ENCODE measurements at regions not wholly inside any gene's neighbourhood (a gene's known extent, or its start where the extent isn't known, plus 50 kb on each side); places are given as distances from the start of the nearest gene placed in this dataset.
A peak's percentile ranks its signal among the peaks of the same experiment; 100 is the strongest.

GRCh38 chr11:104259121-104259610, 95.2 kb upstream of the PDGFD start:
- no peak for DNase-seq
- Mint-ChIP-seq H3K9me3 (no peaks in the 10 kb centered on the region), H3K27ac (no peak overlapping the region), H3K4me1 (no peaks in the 10 kb centered on the region), H3K4me3 (no peak overlapping the region), H3K36me3 (no peaks in the 10 kb centered on the region), H3K27me3 (peaks cover 0 to 1% of the 10 kb centered on the region in 2 donors)
- H3K36me3 ChIP-seq (ENCODE audit: insufficient read depth, low read length), result no peaks in the 10 kb centered on the region
- ChIA-PET POLR2A (ENCODE audit: partially characterized antibody) (no interaction called here), CTCF (ENCODE audit: partially characterized antibody) (no interaction called here)
- H3K4me3 ChIP-seq (ENCODE audit: low read length in 2 of 2), result no peak overlapping the region
- H3K27me3 ChIP-seq (ENCODE audit: insufficient read depth, low read length), result no peaks in the 10 kb centered on the region
- intact Hi-C loops (cut with micrococcal nuclease), result no loop called here
- no peak overlapping the region for H3K27ac ChIP-seq (ENCODE audit: low read depth, low read length)
- H3K4me1 ChIP-seq (ENCODE audit: insufficient read depth, low read length), result no peaks in the 10 kb centered on the region
- H3K9me3 ChIP-seq (ENCODE audit: control insufficient read depth in 1 of 2, low read length in 2 of 2), result no peaks in the 10 kb centered on the region

GRCh38 chr11:104256525-104256924, 92.6 kb upstream of the PDGFD start:
- Histone ChIP-seq H3K9me3 (ENCODE audit: control insufficient read depth in 1 of 2, low read length in 2 of 2) (no peaks in the 10 kb centered on the region), H3K27ac (ENCODE audit: low read depth, low read length) (no peak overlapping the region), H3K4me3 (ENCODE audit: low read length in 2 of 2) (no peak overlapping the region), H3K36me3 (ENCODE audit: insufficient read depth, low read length) (no peaks in the 10 kb centered on the region), H3K27me3 (ENCODE audit: insufficient read depth, low read length) (no peaks in the 10 kb centered on the region), H3K4me1 (ENCODE audit: insufficient read depth, low read length) (no peaks in the 10 kb centered on the region)
- no peak for DNase-seq
- CTCF ChIA-PET (ENCODE audit: partially characterized antibody), result no interaction called here
- Mint-ChIP-seq H3K4me3 (no peak overlapping the region), H3K9me3 (no peaks in the 10 kb centered on the region), H3K27ac (no peak overlapping the region), H3K36me3 (no peaks in the 10 kb centered on the region), H3K4me1 (no peaks in the 10 kb centered on the region), H3K27me3 (peaks cover 0 to 1% of the 10 kb centered on the region in 2 donors)
- intact Hi-C loops (cut with micrococcal nuclease), result no loop called here
- POLR2A ChIA-PET (ENCODE audit: partially characterized antibody), result no interaction called here

GRCh38 chr11:104254347-104254746, 90.4 kb upstream of the PDGFD start:
- Histone ChIP-seq H3K4me1 (ENCODE audit: insufficient read depth, low read length) (no peaks in the 10 kb centered on the region), H3K27me3 (ENCODE audit: insufficient read depth, low read length) (no peaks in the 10 kb centered on the region), H3K4me3 (ENCODE audit: low read length in 2 of 2) (no peak overlapping the region), H3K36me3 (ENCODE audit: insufficient read depth, low read length) (no peaks in the 10 kb centered on the region), H3K27ac (ENCODE audit: low read depth, low read length) (no peak overlapping the region), H3K9me3 (ENCODE audit: control insufficient read depth in 1 of 2, low read length in 2 of 2) (no peaks in the 10 kb centered on the region)
- CTCF ChIA-PET (ENCODE audit: partially characterized antibody), result no interaction called here
- Mint-ChIP-seq H3K27me3 (peaks cover 0 to 1% of the 10 kb centered on the region in 2 donors), H3K27ac (no peak overlapping the region), H3K36me3 (no peaks in the 10 kb centered on the region), H3K4me1 (no peaks in the 10 kb centered on the region), H3K4me3 (no peak overlapping the region), H3K9me3 (peaks cover 0 to 2% (median 0%) of the 10 kb centered on the region in 8 donors)
- DNase-seq, result peak in 1 of 5 donors; percentile 2
- intact Hi-C loops (cut with micrococcal nuclease), result no loop called here
- POLR2A ChIA-PET (ENCODE audit: partially characterized antibody), result no interaction called here

- no peak for DNase-seq
- ChIA-PET POLR2A (ENCODE audit: partially characterized antibody) (no interaction called here), CTCF (ENCODE audit: partially characterized antibody) (no interaction called here)
- no peak overlapping the region for H3K27ac Mint-ChIP-seq
- Histone ChIP-seq H3K4me1 (ENCODE audit: insufficient read depth, low read length) (no peaks in the 10 kb centered on the region), H3K9me3 (ENCODE audit: control insufficient read depth in 1 of 2, low read length in 2 of 2) (no peaks in the 10 kb centered on the region), H3K27ac (ENCODE audit: low read depth, low read length) (no peak overlapping the region), H3K27me3 (ENCODE audit: insufficient read depth, low read length) (no peaks in the 10 kb centered on the region), H3K36me3 (ENCODE audit: insufficient read depth, low read length) (no peaks in the 10 kb centered on the region), H3K4me3 (ENCODE audit: low read length in 2 of 2) (no peak overlapping the region)
- intact Hi-C loops (cut with micrococcal nuclease), result no loop called here
- H3K27me3 Mint-ChIP-seq, result peaks cover 0 to 2% of the 10 kb centered on the region in 2 donors
- no peaks in the 10 kb centered on the region for H3K36me3 Mint-ChIP-seq
- H3K4me3 Mint-ChIP-seq, result no peak overlapping the region
- H3K4me1 Mint-ChIP-seq, result no peaks in the 10 kb centered on the region
- H3K9me3 Mint-ChIP-seq, result peaks cover 0 to 2% (median 0%) of the 10 kb centered on the region in 8 donors
Measured at GRCh38 chr11:104246590-104246989, 82.6 kb upstream of the PDGFD start.

- DNase-seq, result no peak
- Histone ChIP-seq H3K27me3 (ENCODE audit: insufficient read depth, low read length) (no peaks in the 10 kb centered on the region), H3K27ac (ENCODE audit: low read depth, low read length) (no peak overlapping the region), H3K36me3 (ENCODE audit: insufficient read depth, low read length) (no peaks in the 10 kb centered on the region), H3K4me3 (ENCODE audit: low read length in 2 of 2) (no peak overlapping the region), H3K4me1 (ENCODE audit: insufficient read depth, low read length) (no peaks in the 10 kb centered on the region), H3K9me3 (ENCODE audit: control insufficient read depth in 1 of 2, low read length in 2 of 2) (no peaks in the 10 kb centered on the region)
- intact Hi-C loops (cut with micrococcal nuclease), result no loop called here
- Mint-ChIP-seq H3K4me3 (no peak overlapping the region), H3K4me1 (no peaks in the 10 kb centered on the region), H3K9me3 (peaks cover 0 to 2% (median 0%) of the 10 kb centered on the region in 8 donors), H3K36me3 (no peaks in the 10 kb centered on the region), H3K27ac (no peak overlapping the region), H3K27me3 (no peaks in the 10 kb centered on the region)
- ChIA-PET POLR2A (ENCODE audit: partially characterized antibody) (no interaction called here), CTCF (ENCODE audit: partially characterized antibody) (no interaction called here)
Measured at GRCh38 chr11:104238916-104239315, 75.0 kb upstream of the PDGFD start.

- H3K4me1 ChIP-seq (ENCODE audit: insufficient read depth, low read length), result no peaks in the 10 kb centered on the region
- no peak overlapping the region for H3K4me3 ChIP-seq (ENCODE audit: low read length in 2 of 2)
- Mint-ChIP-seq H3K36me3 (no peaks in the 10 kb centered on the region), H3K9me3 (peaks cover 0 to 6% (median under 1%) of the 10 kb centered on the region in 8 donors), H3K27ac (no peak overlapping the region), H3K27me3 (no peaks in the 10 kb centered on the region), H3K4me1 (no peaks in the 10 kb centered on the region), H3K4me3 (no peak overlapping the region)
- no peaks in the 10 kb centered on the region for H3K36me3 ChIP-seq (ENCODE audit: insufficient read depth, low read length)
- no peak for DNase-seq
- H3K27ac ChIP-seq (ENCODE audit: low read depth, low read length), result no peak overlapping the region
- ChIA-PET CTCF (ENCODE audit: partially characterized antibody) (no interaction called here), POLR2A (ENCODE audit: partially characterized antibody) (no interaction called here)
- intact Hi-C loops (cut with micrococcal nuclease), result no loop called here
- H3K27me3 ChIP-seq (ENCODE audit: insufficient read depth, low read length), result no peaks in the 10 kb centered on the region
- H3K9me3 ChIP-seq (ENCODE audit: control insufficient read depth in 1 of 2, low read length in 2 of 2), result no peaks in the 10 kb centered on the region
Measured at GRCh38 chr11:104225047-104225446, 61.1 kb upstream of the PDGFD start.

GRCh38 chr11:104222464-104222863, 58.5 kb upstream of the PDGFD start:
- no peaks in the 10 kb centered on the region for H3K9me3 ChIP-seq (ENCODE audit: control insufficient read depth in 1 of 2, low read length in 2 of 2)
- POLR2A ChIA-PET (ENCODE audit: partially characterized antibody), result no interaction called here
- Mint-ChIP-seq H3K4me3 (no peak overlapping the region), H3K36me3 (no peaks in the 10 kb centered on the region), H3K27ac (no peak overlapping the region), H3K4me1 (no peaks in the 10 kb centered on the region), H3K27me3 (peaks cover 0 to 1% of the 10 kb centered on the region in 2 donors), H3K9me3 (peaks cover 0 to 9% (median 2%) of the 10 kb centered on the region in 8 donors)
- no peak for DNase-seq
- H3K27ac ChIP-seq (ENCODE audit: low read depth, low read length), result no peak overlapping the region
- CTCF ChIA-PET (ENCODE audit: partially characterized antibody), result no interaction called here
- no peaks in the 10 kb centered on the region for H3K36me3 ChIP-seq (ENCODE audit: insufficient read depth, low read length)
- H3K4me3 ChIP-seq (ENCODE audit: low read length in 2 of 2), result no peak overlapping the region
- no peaks in the 10 kb centered on the region for H3K4me1 ChIP-seq (ENCODE audit: insufficient read depth, low read length)
- intact Hi-C loops (cut with micrococcal nuclease), result no loop called here
- no peaks in the 10 kb centered on the region for H3K27me3 ChIP-seq (ENCODE audit: insufficient read depth, low read length)

GRCh38 chr11:104221455-104221854, 57.5 kb upstream of the PDGFD start:
- POLR2A ChIA-PET (ENCODE audit: partially characterized antibody), result no interaction called here

More at GRCh38 chr11:104221455-104221854, 57.5 kb upstream of the PDGFD start:
- Histone ChIP-seq H3K36me3 (ENCODE audit: insufficient read depth, low read length) (no peaks in the 10 kb centered on the region), H3K27ac (ENCODE audit: low read depth, low read length) (no peak overlapping the region), H3K4me3 (ENCODE audit: low read length in 2 of 2) (no peak overlapping the region), H3K4me1 (ENCODE audit: insufficient read depth, low read length) (no peaks in the 10 kb centered on the region), H3K9me3 (ENCODE audit: control insufficient read depth in 1 of 2, low read length in 2 of 2) (no peaks in the 10 kb centered on the region), H3K27me3 (ENCODE audit: insufficient read depth, low read length) (no peaks in the 10 kb centered on the region)
- Mint-ChIP-seq H3K9me3 (peaks cover 0 to 11% (median 3%) of the 10 kb centered on the region in 8 donors), H3K4me1 (no peaks in the 10 kb centered on the region), H3K36me3 (no peaks in the 10 kb centered on the region), H3K27ac (no peak overlapping the region), H3K27me3 (peaks cover 0 to 1% of the 10 kb centered on the region in 2 donors), H3K4me3 (no peak overlapping the region)
- CTCF ChIA-PET (ENCODE audit: partially characterized antibody), result no interaction called here
- no peak for DNase-seq
- intact Hi-C loops (cut with micrococcal nuclease), result no loop called here
